ENCODE measurements at regions not wholly inside any gene's neighbourhood (a gene's known extent, or its start where the extent isn't known, plus 50 kb on each side); places are given as distances from the start of the nearest gene placed in this dataset.

- no peak overlapping the region for H3K9ac ChIP-seq (ENCODE audit: low read depth in 1 of 2, low read length in 2 of 2)
- no peaks in the 10 kb centered on the region for H3K9me3 ChIP-seq (ENCODE audit: control insufficient read depth in 4 of 4, low read length in 3 of 4)
- H3K4me3 ChIP-seq (ENCODE audit: low read depth in 1 of 3, low read length in 3 of 3) = no peak overlapping the region
- DNase-seq (ENCODE audit: low spot score) = no peak
- no peaks in the 10 kb centered on the region for H3K27me3 ChIP-seq (ENCODE audit: control insufficient read depth in 4 of 4, insufficient read depth in 4 of 4, low read length in 3 of 4)
- no peak for TF ChIP-seq REST (IDR thresholded peaks at IDR 0.05)
- TF ChIP-seq HNF4A (conservative IDR thresholded peaks at IDR 0.05) = no peak
- TF ChIP-seq YY1 (IDR thresholded peaks at IDR 0.05) = no peak
- TF ChIP-seq, protein P1, sequence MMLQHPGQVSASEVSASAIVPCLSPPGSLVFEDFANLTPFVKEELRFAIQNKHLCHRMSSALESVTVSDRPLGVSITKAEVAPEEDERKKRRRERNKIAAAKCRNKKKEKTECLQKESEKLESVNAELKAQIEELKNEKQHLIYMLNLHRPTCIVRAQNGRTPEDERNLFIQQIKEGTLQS (IDR thresholded peaks at IDR 0.05) = no peak
- TF ChIP-seq EGR1 (IDR thresholded peaks at IDR 0.05; ENCODE audit: low read depth in 2 of 2) = no peak
- no peak overlapping the region for H3K27ac ChIP-seq (ENCODE audit: low read depth in 1 of 2, low read length in 2 of 2)
- H3K36me3 ChIP-seq (ENCODE audit: control insufficient read depth in 4 of 4, insufficient read depth in 3 of 4, low read depth in 1 of 4, low read length in 3 of 4) = no peaks in the 10 kb centered on the region
- H3K4me1 ChIP-seq (ENCODE audit: control insufficient read depth in 4 of 4, insufficient read depth in 4 of 4, low read length in 3 of 4) = no peaks in the 10 kb centered on the region
Measured at GRCh38 chr4:11857881-11858280, 429.2 kb upstream of the HS3ST1 start.

- no peak overlapping the region for H3K27ac ChIP-seq (ENCODE audit: low read depth in 1 of 2, low read length in 2 of 2)
- WGBS = 68% methylated on average over 4 of the region's 4 CpGs
- H3K9ac ChIP-seq (ENCODE audit: low read depth in 1 of 2, low read length in 2 of 2) = no peak overlapping the region
- H3K9me3 ChIP-seq (ENCODE audit: control insufficient read depth in 4 of 4, low read length in 3 of 4) = no peaks in the 10 kb centered on the region
- no peaks in the 10 kb centered on the region for H3K4me1 ChIP-seq (ENCODE audit: control insufficient read depth in 4 of 4, insufficient read depth in 4 of 4, low read length in 3 of 4)
- no peaks in the 10 kb centered on the region for H3K27me3 ChIP-seq (ENCODE audit: control insufficient read depth in 4 of 4, insufficient read depth in 4 of 4, low read length in 3 of 4)
- no peak overlapping the region for H3K4me3 ChIP-seq (ENCODE audit: low read depth in 1 of 3, low read length in 3 of 3)
- TF ChIP-seq FOXA2 (IDR thresholded peaks at IDR 0.05) = no peak
- TF ChIP-seq, protein P1 (IDR thresholded peaks at IDR 0.05) = no peak
- DNase-seq (ENCODE audit: low spot score) = no peak
- no peaks in the 10 kb centered on the region for H3K36me3 ChIP-seq (ENCODE audit: control insufficient read depth in 4 of 4, insufficient read depth in 3 of 4, low read depth in 1 of 4, low read length in 3 of 4)
Measured at GRCh38 chr4:11847167-11847566, 418.5 kb upstream of the HS3ST1 start.

DNA sequence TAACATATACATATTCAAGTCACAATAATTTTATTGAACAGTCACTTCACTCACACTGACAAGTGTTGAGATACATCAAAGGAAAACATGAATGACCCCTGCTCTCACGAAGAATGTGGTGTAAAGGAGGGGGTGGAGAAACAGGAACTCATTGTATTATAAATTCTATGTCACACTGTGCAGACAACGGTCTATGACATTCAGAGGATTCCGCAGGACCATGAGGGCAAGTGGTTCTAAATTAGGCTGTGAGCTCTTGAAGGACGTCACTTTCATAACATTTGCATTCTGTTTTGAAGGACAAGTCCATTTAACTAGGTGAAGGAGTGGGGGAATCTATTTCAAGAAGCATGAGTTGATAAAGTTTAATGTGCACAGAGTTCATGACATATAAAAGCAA lies 415.2 kb upstream of the HS3ST1 start:
- TF ChIP-seq GABPA (IDR thresholded peaks at IDR 0.05 in 1 of 2, conservative IDR thresholded peaks at IDR 0.05 in 1 of 2) = no peak
- no peak for TF ChIP-seq ZBTB33 (IDR thresholded peaks at IDR 0.05)
- no peak for TF ChIP-seq MAX (IDR thresholded peaks at IDR 0.05)
- no peak for TF ChIP-seq HNF4A (conservative IDR thresholded peaks at IDR 0.05)
- no peak for TF ChIP-seq JUND (IDR thresholded peaks at IDR 0.05)
- TF ChIP-seq YY1 (IDR thresholded peaks at IDR 0.05) = no peak
- Histone ChIP-seq H3K9me3 (ENCODE audit: control insufficient read depth in 4 of 4, low read length in 3 of 4) (no peaks in the 10 kb centered on the region), H3K4me1 (ENCODE audit: control insufficient read depth in 4 of 4, insufficient read depth in 4 of 4, low read length in 3 of 4) (no peaks in the 10 kb centered on the region), H3K27me3 (ENCODE audit: control insufficient read depth in 4 of 4, insufficient read depth in 4 of 4, low read length in 3 of 4) (no peaks in the 10 kb centered on the region), H3K9ac (ENCODE audit: low read depth in 1 of 2, low read length in 2 of 2) (no peak overlapping the region), H3K36me3 (ENCODE audit: control insufficient read depth in 4 of 4, insufficient read depth in 3 of 4, low read depth in 1 of 4, low read length in 3 of 4) (no peaks in the 10 kb centered on the region), H3K27ac (ENCODE audit: low read depth in 1 of 2, low read length in 2 of 2) (no peak overlapping the region), H3K4me3 (ENCODE audit: low read depth in 1 of 3, low read length in 3 of 3) (no peak overlapping the region)
- no peak for DNase-seq (ENCODE audit: low spot score)
- WGBS = 44% methylated on average over 4 of the region's 4 CpGs
